Activated gamma-delta T cell treated with Interleukin-2 at 50 U/mL for 16 hours (primary cell): ENCODE measurements at regions not wholly inside any gene's neighbourhood (a gene's known extent, or its start where the extent isn't known, plus 50 kb on each side); places are given as distances from the start of the nearest gene placed in this dataset.
"Not testable (repeated sequence)": the region's sequence is repeated elsewhere in the genome, so short reads cannot be mapped to it uniquely, and the experiment has no call there.

Experiments
- DNase-seq: peaks from one replicate; pipeline ENCODE4 v3.0.0-alpha.2; 2020

DNA sequence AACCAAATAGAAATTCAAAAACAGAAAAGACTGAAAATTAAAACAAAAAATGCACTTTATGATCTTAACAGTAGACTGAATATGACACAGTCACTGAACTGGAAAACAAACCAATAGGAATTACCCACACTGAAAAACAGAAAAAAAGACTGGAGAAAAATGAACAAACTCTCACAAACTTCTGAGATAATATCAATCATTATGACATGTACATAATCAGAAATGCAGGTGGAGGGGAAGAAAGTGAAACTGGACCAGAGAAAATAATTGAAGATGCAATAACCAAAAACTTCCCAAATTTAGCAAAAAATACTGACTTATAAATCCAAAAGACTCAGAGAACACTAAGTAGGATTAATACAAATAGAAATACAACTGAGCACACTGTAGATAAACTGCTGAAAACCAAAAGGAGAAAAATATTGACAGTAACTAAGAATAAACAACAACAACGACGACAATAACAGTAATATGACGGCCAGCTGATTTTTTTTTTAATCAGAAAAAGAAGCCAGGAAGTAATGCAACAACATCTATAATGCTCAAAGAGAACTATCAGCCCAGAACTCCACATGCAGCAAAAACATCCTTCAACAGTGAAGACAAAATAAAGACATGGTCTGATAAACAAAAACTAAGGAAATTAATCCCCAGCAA is 108.1 kb downstream of the ZFAND4 start:
- no peak for DNase-seq

- DNase-seq = no peak
Observed at GRCh38 chr10:45561952-45562351, 110.6 kb downstream of the ZFAND4 start.

- DNase-seq = no peak
Observed at GRCh38 chr10:45560262-45560661, 112.3 kb downstream of the ZFAND4 start.

- DNase-seq = no peak
Observed at GRCh38 chr10:45558425-45558824, 114.1 kb downstream of the ZFAND4 start.

GRCh38 chr10:45557275-45557905 is 115.2 kb downstream of the ZFAND4 start:
- peak; percentile 11 for DNase-seq

- no peak for DNase-seq
Observed at GRCh38 chr10:45555795-45556194, 116.8 kb downstream of the ZFAND4 start.

DNA sequence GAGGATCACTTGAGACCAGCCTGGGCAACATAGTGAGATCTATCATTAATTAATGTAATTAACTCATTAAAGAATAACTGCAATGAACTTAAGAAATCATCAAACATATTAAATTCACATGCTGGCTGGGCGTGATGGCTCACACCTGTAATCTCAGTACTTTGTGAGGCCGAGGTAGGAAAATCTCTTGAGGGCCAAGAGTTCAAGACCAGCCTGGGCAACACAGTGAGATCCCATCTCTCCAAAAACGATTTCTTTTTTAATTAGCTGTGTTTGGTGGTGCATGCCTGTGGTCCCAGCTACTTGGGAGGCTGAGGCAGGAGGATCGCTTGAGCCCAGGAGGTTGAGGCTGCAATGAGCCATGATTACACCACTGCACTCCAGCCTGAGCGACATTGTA is 117.2 kb downstream of the ZFAND4 start:
- DNase-seq = not testable (repeated sequence)

- DNase-seq = no peak
Observed at GRCh38 chr10:45553613-45554012, 119.0 kb downstream of the ZFAND4 start.

- DNase-seq = no peak
Observed at GRCh38 chr10:45553155-45553554, 119.4 kb downstream of the ZFAND4 start.

- DNase-seq = no peak
Observed at GRCh38 chr10:45552476-45552875, 120.1 kb downstream of the ZFAND4 start.

- no peak for DNase-seq
Observed at GRCh38 chr10:45550903-45551786, 121.4 kb downstream of the ZFAND4 start.

GRCh38 chr10:45548068-45548467 is 124.5 kb downstream of the ZFAND4 start:
- DNase-seq = no peak

- DNase-seq = no peak
Observed at GRCh38 chr10:45547207-45547606, 125.4 kb downstream of the ZFAND4 start.

DNA sequence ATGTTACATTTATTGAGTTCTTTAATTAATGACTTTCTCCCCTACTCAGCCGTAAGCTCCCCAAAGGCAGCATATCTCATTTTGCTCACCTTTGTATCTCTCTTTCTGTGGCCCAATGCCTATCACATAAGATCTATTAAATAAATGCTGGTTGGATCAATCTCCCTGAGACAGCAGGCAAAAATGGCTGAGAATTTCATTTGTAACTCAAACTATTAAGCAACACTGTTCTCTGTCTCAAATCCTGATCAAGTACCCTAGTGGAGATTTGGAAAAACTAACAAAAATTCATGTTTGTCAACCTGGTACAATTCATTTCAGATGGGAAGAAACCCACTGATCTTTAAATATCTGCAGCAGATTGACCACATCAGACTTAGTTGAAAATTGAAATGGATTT is 127.4 kb downstream of the ZFAND4 start:
- DNase-seq = no peak

- DNase-seq = no peak
Observed at GRCh38 chr10:45544191-45544590, 128.4 kb downstream of the ZFAND4 start.

DNA sequence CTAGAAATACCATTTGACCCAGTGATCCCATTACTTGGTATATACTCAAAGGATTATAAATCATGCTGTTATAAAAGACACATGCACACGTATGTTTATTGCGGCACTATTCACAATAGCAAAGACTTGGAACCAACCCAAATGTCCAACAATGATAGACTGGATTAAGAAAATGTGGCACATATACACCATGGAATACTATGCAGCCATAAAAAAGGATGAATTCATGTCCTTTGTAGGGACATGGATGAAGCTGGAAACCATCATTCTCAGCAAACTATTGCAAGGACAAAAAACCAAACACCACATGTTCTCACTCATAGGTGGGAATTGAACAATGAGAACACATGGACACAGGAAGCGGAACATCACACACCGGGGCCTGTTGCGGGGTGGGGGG is 131.5 kb downstream of the ZFAND4 start:
- DNase-seq = not testable (repeated sequence)

DNA sequence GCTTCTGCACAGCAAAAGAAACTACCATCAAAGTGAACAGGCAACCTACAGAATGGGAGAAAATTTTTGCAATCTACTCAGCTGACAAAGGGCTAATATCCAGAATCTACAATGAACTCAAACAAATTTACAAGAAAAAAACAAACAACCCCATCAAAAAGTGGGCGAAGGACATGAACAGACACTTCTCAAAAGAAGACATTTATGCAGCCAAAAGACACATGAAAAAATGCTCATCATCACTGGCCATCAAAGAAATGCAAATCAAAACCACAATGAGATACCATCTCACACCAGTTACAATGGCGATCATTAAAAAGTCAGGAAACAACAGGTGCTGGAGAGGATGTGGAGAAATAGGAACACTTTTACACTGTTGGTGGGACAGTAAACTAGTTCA is 132.0 kb downstream of the ZFAND4 start:
- not testable (repeated sequence) for DNase-seq

DNA sequence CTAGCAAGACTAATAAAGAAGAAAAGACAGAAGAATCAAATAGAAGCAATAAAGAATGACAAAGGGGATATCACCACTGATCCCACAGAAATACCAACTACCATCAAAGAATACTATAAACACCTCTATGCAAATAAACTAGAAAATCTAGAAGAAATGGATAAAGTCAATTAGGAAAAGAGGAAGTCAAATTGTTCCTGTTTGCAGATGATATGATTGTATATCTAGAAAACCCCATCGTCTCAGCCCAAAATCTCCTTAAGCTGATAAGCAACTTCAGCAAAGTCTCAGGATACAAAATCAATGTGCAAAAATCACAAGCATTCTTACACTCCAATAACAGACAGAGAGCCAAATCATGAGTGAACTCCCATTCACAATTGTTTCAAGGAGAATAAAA is 133.0 kb downstream of the ZFAND4 start:
- DNase-seq = not testable (repeated sequence)

DNA sequence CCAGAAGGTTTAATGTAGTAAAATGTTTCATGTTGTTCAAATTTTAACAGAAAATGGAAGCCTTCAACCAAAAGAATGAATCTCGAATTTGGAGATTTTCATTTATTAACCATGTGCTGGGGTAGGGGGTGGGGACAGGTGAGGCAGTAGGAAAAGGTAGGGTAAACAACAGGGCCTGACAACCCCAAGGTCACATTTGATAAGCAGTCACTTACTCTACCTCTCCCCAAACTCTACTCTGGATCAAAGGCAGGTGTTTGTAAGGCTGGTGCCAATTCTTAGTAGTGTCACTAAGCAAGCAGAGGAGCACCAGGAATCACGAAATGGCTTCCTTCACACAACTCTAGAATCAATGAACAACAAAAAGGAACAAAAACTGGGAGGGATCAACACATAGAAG is 138.0 kb downstream of the ZFAND4 start:
- no peak for DNase-seq

DNA sequence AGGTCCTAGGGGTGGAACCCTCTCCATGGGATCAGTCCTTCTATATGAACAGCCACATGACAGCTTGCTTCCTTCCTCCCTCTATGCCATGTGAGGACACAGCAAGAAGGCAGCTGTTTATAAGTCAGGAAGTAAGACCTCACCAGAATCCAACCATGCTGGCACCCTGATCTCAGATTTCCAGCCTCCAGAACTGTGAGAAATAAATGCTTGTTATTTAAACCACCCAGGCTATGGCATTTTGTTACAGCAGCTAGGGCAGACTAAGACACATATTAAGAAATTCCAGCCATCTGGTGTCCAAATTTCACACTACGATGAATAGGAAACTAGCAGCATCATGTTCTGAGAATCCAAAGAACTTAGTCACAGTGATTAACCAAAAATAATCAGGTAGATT is 140.1 kb downstream of the ZFAND4 start:
- DNase-seq = no peak

- no peak for DNase-seq
Observed at GRCh38 chr10:45526309-45526905, 146.2 kb downstream of the ZFAND4 start.

- DNase-seq = no peak
Observed at GRCh38 chr10:45520476-45520875, 146.5 kb downstream of the ALOX5 start.

DNA sequence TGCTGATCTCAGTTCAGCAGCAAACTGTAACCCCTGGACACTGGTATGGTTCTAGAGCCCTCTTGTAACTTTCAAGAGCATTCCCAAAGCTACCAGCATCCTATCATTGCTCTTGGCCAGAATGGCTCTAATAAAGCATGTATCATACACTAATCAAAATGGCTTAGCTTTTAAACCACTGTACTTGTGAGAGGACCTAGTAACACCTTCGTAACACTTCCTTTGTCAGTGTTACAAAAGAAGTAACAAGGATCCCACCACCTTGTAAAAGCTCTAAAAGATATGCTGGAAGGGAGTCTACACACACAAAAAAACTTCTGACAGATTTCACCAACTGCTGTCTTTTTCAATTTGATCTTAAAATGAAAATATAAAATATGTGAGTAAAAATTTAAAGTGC is 144.7 kb downstream of the ALOX5 start:
- DNase-seq = no peak

DNA sequence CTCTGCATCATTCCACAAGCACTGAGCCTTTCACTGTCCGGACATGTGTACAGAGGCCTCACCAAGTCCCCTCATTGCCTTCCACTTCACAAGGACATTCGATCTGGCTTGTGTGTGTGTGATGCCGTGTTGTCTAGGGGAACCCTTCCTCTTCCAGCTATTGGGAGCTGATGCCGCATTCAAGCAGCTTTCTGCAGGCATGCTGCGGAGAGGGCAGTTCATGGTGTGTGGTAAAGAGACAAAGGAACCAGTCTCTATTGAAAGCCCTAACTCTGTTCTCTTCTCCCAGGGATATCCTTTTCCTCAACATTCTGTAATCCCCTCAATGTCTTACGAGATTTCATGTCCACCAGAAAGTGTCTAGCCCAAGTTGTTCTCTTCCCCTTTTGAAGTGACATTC is 141.6 kb downstream of the ALOX5 start:
- no peak for DNase-seq
